Bronchial epithelial cell (primary cell): ENCODE measurements at regions not wholly inside any gene's neighbourhood (a gene's known extent, or its start where the extent isn't known, plus 50 kb on each side); places are given as distances from the start of the nearest gene placed in this dataset.

Experiments used
- DNase-seq: peaks from one replicate; pipeline ENCODE4 v3.0.0-alpha.2; 2010; ENCODE audit warnings: low read depth
- FAIRE-seq: peaks from 2 replicates; lab custom pipeline; 2011; peaks lifted over from hg19 to GRCh38; lab: Jason Lieb, UNC
- H3K27me3 ChIP-seq: 2 replicates; pipeline ENCODE4 v1.5.1; 2011; ENCODE audit warnings: low read length; ENCODE audit not compliant: control insufficient read depth, insufficient read depth
- H3K36me3 ChIP-seq: 2 replicates; pipeline ENCODE4 v1.5.1; 2011; ENCODE audit warnings: low read length; ENCODE audit not compliant: control insufficient read depth, insufficient read depth
- H3K4me3 ChIP-seq: 2 replicates; pipeline ENCODE4 v1.5.1; 2011; ENCODE audit warnings: mild to moderate bottlenecking, low read depth, low read length, control low read depth
- TF ChIP-seq, protein P1 (sequence below): IDR thresholded peaks from 2 replicates; pipeline ENCODE4 v1.5.1; 2011; ENCODE audit warnings: mild to moderate bottlenecking, moderate library complexity, low read length, control low read depth, inconsistent platforms; ENCODE audit not compliant: insufficient read depth, severe bottlenecking

DNA sequence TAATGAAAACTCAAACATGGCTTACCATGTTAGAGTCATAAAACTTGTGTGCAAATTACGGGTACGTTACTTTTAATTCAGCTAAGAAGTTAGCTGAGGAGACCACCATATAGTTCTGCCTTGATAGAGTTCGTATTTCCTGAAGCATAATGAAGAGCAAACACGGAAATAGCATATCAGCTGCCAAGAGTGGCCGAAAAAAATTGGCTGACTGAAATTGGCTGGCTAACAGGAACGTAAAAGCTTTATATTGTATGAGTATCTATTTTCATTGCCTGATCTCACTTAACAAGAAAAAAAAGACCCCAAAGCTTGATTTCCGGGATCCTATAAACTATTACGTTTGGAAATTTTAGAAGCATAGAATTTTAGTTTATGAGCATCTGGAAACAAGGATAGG lies 1222.9 kb downstream of the ZPLD1 start:
- FAIRE-seq: no peak
- Histone ChIP-seq H3K36me3 (no peaks in the 10 kb centered on the region), H3K4me3 (no peak overlapping the region), H3K27me3 (no peaks in the 10 kb centered on the region)
- no peak for DNase-seq
- TF ChIP-seq, protein P1, sequence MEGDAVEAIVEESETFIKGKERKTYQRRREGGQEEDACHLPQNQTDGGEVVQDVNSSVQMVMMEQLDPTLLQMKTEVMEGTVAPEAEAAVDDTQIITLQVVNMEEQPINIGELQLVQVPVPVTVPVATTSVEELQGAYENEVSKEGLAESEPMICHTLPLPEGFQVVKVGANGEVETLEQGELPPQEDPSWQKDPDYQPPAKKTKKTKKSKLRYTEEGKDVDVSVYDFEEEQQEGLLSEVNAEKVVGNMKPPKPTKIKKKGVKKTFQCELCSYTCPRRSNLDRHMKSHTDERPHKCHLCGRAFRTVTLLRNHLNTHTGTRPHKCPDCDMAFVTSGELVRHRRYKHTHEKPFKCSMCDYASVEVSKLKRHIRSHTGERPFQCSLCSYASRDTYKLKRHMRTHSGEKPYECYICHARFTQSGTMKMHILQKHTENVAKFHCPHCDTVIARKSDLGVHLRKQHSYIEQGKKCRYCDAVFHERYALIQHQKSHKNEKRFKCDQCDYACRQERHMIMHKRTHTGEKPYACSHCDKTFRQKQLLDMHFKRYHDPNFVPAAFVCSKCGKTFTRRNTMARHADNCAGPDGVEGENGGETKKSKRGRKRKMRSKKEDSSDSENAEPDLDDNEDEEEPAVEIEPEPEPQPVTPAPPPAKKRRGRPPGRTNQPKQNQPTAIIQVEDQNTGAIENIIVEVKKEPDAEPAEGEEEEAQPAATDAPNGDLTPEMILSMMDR: no peak

DNA sequence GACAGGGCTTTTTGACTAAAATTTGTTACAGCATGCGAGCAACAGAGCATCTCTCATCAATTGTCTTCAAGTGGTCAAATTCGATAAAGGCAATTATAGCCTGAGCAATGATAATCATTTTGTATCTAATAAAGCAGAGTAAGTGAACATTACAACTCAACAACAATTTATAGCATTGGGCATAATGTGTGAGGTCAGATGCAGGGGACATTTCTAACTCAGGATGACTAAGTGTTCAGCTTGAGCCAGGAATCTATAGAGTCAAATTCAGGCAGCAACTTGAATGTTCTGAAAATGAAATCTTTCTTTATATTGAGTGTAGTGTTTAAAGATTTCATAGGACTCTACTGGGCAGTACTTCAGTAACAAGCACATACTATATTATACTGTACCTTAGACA lies 1226.0 kb downstream of the ZPLD1 start:
- FAIRE-seq: no peak
- TF ChIP-seq, protein P1: no peak
- peak; percentile 13 for DNase-seq
- no peak overlapping the region for H3K4me3 ChIP-seq
- no peaks in the 10 kb centered on the region for H3K36me3 ChIP-seq
- H3K27me3 ChIP-seq: no peaks in the 10 kb centered on the region

DNA sequence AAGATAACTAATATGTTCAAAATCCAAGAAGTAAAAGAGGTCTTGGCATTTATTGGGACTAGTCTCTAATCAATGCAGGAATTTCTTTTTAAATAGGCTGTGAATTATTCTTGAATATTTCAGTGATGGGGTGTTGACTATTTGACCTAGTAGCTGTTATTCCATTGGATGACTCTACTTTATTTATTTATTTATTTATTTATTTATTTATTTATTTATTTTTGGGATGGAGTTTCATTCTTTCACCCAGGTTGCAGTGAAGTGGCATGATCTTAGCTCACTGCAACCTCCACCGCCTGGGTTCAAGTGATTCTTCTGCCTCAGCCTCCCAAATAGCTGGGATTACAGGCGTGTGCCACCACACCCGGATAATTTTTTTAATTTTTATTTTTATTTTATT lies 1227.8 kb downstream of the ZPLD1 start:
- no peaks in the 10 kb centered on the region for H3K36me3 ChIP-seq
- FAIRE-seq: no peak
- H3K4me3 ChIP-seq: no peak overlapping the region

DNA sequence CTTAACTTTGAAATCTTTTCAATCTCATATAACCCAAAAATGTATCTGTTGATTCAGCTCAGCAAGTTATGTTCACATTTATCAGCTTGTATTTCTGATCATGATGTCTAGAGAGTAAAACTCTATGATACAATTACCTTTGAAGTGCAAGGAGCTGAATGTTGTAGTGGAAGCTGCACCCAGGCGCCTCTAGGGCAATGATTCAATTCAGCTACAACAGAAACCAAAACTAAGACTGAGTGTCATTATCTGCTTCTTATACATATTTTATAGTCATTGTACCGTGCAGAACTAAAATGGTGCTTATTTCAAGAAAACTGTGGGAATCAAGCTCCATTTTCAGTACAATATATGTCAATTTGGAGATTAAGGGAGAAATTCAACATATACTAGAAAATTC lies 1237.5 kb downstream of the ZPLD1 start:
- no peaks in the 10 kb centered on the region for H3K36me3 ChIP-seq
- no peaks in the 10 kb centered on the region for H3K27me3 ChIP-seq
- H3K4me3 ChIP-seq: no peak overlapping the region
- no peak for FAIRE-seq
- peak; percentile 35 for DNase-seq
- TF ChIP-seq, protein P1: no peak

More for the DNA sequence above, 1227.8 kb downstream of the ZPLD1 start:
- DNase-seq: no peak
- H3K27me3 ChIP-seq: no peaks in the 10 kb centered on the region
- TF ChIP-seq, protein P1: no peak

DNA sequence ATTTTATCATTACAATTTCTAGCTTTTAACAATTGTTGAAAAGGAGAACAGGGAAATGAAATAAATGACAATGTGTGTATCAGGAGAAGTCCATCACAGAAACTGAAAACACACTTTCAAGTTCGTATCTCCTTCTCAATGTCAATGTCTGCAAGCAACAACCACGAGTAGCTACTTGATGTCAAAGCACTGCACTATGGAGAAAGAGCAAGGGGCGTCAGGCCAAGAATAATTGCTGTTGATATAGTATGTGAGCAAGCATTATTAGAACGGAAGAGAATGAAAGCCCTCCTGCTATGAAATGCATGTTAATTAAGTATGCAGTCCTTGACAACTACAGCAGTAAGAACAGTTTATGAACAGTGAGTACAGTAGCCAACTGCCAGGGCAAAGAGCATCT lies 1250.1 kb downstream of the ZPLD1 start:
- H3K4me3 ChIP-seq: no peak overlapping the region
- no peaks in the 10 kb centered on the region for H3K27me3 ChIP-seq
- TF ChIP-seq, protein P1: no peak
- FAIRE-seq: no peak
- H3K36me3 ChIP-seq: no peaks in the 10 kb centered on the region
- DNase-seq: no peak

DNA sequence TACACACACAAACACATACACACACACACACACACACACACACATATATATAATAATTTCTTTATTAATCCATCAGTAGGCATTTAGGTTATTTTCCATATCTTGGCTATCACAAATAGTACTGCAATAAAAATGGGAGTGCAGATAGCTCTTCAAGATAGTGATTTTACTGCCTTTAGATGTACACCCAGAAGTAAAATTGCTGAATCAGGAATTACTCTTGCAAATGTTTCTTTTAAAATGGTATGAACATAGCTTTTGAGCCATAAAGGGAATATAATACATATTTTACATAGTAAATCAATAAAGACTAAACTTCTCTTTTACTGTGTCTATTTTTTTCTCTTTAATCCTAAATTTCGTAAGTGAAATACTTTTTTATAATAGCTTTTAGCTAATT lies 1251.1 kb downstream of the ZPLD1 start:
- no peak for FAIRE-seq
- Histone ChIP-seq H3K27me3 (no peaks in the 10 kb centered on the region), H3K4me3 (no peak overlapping the region), H3K36me3 (no peaks in the 10 kb centered on the region)
- TF ChIP-seq, protein P1: no peak
- no peak for DNase-seq
